ENCODE measurements at regions not wholly inside any gene's neighbourhood (a gene's known extent, or its start where the extent isn't known, plus 50 kb on each side); places are given as distances from the start of the nearest gene placed in this dataset.
"Not testable (repeated sequence)": the region's sequence is repeated elsewhere in the genome, so short reads cannot be mapped to it uniquely, and the experiment has no call there.

- DNase-seq: no peak
These were observed 299.6 kb upstream of the NCAM1 start for GRCh38 chr11:112661571-112661970.

- DNase-seq: no peak
These were observed 298.7 kb upstream of the NCAM1 start for GRCh38 chr11:112662554-112662953.

DNA sequence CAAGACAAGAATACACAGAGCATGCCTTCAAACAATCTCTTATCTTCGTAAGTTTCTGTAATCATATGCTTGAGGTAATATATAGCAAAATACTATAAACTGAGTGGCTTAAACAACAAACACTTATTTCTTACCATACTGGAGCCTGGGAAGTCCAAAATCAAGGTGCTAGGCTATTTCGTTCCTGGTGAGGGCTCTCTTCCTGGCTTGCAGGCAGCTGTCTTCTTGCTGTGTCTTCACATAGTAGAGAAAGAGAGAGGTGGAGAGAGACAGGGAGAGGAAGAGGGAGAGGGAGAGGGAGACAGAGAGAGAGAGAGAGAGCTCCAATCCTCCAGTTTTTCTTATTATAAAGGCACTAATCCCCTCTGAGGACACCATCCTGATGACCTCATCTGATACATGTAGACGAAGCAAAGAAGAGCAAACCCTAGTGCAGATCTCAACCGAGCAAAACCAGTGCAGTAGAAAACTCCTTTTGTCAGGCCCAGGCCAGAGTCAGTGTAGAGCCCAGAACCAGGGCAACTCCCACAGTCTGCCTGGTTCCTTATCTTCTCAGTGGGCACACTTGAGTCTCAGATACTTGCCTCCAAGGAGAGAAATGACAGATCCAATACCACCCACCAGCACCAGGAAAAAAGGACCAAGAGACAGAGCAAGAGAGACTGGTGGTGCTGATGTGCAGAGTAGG lies 297.1 kb upstream of the NCAM1 start:
- no peak for DNase-seq

DNA sequence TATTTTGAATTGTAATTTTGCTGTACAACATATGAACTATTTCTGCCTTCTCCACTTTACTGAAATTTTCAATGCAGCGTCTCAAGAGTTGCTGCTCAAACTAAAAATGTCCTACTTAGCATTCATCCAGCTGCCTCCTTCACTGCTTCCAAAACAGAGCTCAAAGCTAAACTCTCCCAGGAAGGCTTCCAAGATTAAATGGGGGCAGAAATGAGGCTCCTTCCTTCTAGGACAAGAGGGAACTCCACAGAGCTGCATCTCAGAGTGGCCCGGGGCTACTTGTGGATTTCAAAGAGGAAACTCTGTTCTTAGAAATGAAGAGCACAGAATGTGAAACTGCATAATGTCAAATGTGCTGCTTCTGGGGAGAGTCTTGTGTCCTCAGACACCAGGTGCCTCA lies 295.9 kb upstream of the NCAM1 start:
- DNase-seq: no peak

GRCh38 chr11:112666253-112666652 lies 295.0 kb upstream of the NCAM1 start:
- DNase-seq: no peak

GRCh38 chr11:112670806-112671570 lies 290.2 kb upstream of the NCAM1 start:
- no peak for DNase-seq

- not testable (repeated sequence) for DNase-seq
These were observed 287.8 kb upstream of the NCAM1 start for GRCh38 chr11:112673401-112673800.

- DNase-seq: no peak
These were observed 276.1 kb upstream of the NCAM1 start for GRCh38 chr11:112685111-112685510.

GRCh38 chr11:112689851-112690250 lies 271.4 kb upstream of the NCAM1 start:
- DNase-seq: no peak

DNA sequence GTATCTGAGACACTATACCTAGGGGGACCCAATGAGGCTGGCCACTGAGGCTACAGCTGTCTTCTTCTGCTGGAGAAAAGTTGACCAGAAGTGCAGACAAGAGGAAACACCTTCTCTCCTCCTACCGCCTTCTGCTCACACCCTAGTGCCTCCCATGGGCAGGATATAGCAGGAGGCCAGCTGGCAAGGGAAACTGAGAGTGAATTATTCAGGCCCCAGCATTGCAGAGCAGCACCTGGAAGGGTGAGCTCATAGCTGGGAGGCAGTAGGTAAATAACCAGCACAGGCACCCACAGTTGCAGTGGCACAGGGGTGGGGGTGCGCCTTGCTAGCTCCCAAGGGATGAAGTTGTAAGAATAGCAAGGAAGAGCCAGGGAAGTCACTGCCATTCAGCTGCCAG lies 267.4 kb upstream of the NCAM1 start:
- DNase-seq: no peak

DNA sequence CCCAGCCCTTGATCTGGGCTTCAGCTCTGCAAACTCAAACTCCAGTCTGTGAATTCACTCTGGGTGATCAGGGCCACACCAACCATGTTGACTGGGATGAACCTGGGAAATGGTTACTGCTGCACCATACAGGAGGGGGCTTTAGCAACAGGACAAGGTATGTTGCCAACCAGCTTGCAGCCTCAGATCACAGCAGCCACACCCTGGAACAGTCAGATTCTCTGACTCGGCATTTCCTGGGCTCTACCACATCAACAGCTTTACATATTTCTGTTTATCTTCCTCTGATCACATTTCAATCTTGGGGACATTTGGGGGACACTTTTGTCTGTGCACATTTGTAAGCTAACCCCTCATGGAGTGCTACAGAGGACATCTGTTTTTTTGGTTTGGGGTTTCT lies 267.0 kb upstream of the NCAM1 start:
- DNase-seq: no peak

DNA sequence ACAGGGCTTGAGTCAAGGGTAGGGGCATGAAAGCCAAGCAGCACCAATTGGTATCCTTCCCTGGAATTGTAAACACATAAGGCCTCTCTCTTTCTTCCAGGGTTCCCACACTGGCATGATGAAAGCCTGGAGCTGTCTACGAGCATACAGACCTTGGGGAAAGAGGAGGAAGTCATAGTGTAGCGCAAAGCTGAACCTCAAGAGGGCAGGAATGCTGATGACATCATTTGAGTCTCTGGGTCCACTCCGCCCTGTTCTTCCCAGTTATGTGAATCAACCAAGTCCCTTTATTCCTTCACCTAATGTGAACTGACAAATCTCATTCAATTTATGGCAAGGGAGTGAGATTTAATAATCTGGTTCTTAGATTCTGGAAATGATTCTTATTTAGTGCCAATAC lies 266.4 kb upstream of the NCAM1 start:
- DNase-seq: no peak

GRCh38 chr11:112697391-112698178 lies 263.6 kb upstream of the NCAM1 start:
- DNase-seq: no peak

- DNase-seq: no peak
These were observed 256.1 kb upstream of the NCAM1 start for GRCh38 chr11:112705148-112705547.

DNA sequence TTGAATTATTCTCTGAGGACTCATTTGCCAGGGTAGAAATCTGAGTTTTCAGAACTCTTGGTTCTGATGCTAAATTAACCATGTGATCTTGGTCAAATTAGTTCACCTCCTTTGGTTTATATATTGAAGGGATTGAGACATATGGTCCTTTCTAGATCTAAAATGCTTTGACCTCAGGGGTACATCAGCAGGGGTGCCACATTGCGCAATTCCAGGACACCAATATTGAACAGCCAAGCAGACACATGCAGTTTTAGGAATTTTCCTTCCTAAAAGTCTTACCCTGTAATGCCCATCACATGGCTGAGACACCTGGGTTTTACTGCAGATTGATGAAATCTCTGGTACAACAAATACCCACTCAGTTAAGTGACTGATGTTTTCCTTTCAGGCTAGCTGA lies 254.4 kb upstream of the NCAM1 start:
- DNase-seq: no peak

DNA sequence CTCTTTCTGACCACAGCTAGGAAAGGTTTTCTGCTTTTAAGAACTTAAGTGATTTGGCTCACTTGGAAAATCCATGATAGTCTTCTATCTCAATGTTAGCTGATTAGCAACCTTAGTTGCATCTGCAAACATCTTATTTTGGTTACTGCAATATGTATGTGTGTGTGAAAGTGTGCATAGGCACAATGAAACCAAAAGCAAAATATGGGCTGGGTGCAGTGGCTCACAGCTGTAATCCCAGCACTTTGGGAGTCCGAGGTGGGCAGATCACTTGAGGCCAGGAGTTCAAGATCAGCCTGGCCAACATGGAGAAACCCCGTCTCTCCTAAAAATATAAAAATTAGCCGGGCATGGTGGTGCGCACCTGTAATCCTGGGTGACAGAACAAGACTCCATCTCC lies 246.9 kb upstream of the NCAM1 start:
- DNase-seq: not testable (repeated sequence)

GRCh38 chr11:112715056-112715455 lies 246.2 kb upstream of the NCAM1 start:
- DNase-seq: no peak

- no peak for DNase-seq
These were observed 242.7 kb upstream of the NCAM1 start for GRCh38 chr11:112718483-112718882.

- no peak for DNase-seq
These were observed 241.3 kb upstream of the NCAM1 start for GRCh38 chr11:112719736-112720525.

DNA sequence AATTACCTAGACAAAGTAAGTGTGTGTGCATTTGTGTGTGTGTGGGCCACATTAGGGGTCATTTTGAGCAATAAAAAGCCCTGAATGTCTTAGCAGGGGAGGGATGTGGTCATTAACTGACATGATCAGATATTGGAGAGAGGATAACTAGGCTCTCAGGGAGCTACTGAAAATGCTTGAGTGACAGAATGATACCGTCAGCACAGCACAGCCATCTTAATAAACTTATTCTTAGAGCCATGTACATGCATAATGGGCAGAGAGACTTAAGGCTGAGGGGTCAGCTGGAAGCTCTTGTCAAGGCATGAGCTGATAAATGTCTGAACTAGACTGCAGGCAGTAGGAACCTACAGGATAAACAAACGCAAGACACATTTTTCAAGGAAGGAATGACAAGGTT lies 239.1 kb upstream of the NCAM1 start:
- DNase-seq: no peak

DNA sequence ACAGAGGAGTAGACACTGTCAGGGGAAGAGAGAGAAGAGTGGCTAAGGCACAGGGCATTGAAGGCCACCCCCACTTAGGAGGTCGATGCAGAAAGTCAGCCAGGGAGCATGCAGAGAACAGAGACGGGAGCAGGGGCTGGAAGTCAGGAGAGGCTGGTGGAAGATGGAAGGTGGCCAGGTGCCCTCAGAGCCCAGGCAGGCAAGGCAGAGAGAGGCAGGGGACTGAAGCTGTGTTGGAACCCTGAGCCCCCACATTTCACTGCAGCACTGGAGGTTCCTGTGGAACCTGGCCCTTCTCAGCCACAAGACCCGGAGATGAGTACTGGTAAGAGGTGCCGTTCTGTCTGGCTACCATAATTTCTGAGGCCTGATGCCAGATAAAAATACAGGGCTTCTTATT lies 238.3 kb upstream of the NCAM1 start:
- DNase-seq: no peak

GRCh38 chr11:112723676-112724495 lies 237.3 kb upstream of the NCAM1 start:
- no peak for DNase-seq

All from activated CD8-positive, alpha-beta memory T cell treated with anti-CD3 and anti-CD28 coated beads, Interleukin-2, amount 50 U/mL, for 48 hours (primary cell).